ENCODE measurements at regions not wholly inside any gene's neighbourhood (a gene's known extent, or its start where the extent isn't known, plus 50 kb on each side); places are given as distances from the start of the nearest gene placed in this dataset.

- no peak for DNase-seq
Measured at GRCh38 chr14:27123162-27123561, 525.3 kb upstream of the NOVA1 start.

GRCh38 chr14:27127838-27128237 lies 530.0 kb upstream of the NOVA1 start:
- DNase-seq: no peak

DNA sequence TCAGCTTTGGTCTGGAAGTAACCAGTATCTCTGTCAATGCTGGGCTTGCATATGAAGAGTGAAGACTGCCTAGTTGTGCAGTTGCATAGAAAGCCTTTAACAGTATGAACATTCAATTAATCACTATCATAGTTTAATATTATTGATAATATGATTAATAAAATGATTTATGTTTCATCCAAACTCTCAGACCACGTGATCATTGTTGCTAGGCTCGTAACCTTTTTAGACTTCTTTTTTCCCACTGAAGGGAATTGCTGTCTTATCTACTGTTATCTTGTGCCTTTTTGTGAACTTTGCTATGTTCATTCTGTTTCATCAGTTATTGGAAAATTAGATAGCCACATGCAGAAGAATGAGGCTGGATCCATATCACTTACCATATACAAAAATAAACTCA lies 536.4 kb upstream of the NOVA1 start:
- no peak for DNase-seq

DNA sequence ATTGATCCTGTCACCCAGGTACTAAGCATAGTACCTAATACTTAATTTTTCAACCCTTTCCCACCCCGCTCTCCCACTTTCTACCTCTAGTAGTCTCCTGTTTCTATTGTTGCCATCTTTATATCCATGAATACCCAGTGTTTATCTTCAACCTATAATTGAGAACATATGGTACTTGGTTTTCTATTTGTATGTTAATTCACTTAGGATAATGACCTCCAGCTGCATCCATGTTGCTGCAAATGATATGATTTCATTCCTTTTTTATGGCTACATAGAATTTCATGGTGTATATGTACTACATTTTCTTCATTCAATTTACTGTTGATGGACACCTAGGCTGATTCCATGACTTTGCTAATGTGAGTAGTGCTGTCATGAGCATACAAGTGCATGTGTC lies 547.3 kb upstream of the NOVA1 start:
- no peak for DNase-seq

- no peak for DNase-seq
Measured at GRCh38 chr14:27148143-27148542, 550.3 kb upstream of the NOVA1 start.

DNA sequence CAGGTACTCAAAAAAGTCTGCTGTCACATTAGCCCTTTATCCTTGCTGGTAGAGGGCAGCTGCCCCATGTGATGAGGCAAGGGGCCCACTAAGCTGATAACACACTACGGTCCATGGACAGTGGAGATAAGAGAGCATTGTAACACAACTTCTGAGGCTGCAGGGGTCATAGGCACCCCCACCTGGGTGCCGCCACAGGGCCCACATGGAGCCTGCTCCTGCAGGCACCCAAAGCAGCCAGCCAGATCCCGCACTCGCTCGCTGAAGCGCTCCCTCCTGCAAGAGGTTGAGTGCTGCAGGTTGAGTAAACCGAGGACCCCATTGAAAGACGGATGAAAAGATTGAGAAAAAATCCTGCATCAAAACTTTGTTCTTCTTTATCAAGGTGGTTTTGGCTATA lies 566.3 kb upstream of the NOVA1 start:
- no peak for DNase-seq

DNA sequence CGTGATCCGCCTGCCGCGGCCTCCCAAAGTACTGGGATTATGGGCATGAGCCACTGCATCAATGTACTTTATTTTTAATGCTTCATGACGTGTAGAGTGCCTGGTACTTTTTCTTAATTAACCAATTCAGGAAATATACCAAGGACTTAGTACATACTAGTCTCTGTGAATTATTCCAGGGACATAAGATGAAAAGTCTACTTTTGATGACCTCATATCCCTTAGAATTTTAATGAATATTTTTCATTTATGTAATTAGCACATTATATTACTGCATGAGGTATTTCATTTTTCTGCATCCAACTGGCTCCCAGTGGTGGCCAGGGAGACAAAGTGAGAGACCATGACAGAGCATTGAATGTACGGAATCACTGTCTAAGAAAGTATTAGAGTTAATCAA lies 577.7 kb upstream of the NOVA1 start:
- DNase-seq: no peak

- DNase-seq: no peak
Measured at GRCh38 chr14:27181333-27181732, 583.5 kb upstream of the NOVA1 start.

- peak; percentile 87 for DNase-seq
Measured at GRCh38 chr14:27184427-27184826, 586.6 kb upstream of the NOVA1 start.

GRCh38 chr14:27186048-27186447 lies 588.2 kb upstream of the NOVA1 start:
- DNase-seq: no peak

DNA sequence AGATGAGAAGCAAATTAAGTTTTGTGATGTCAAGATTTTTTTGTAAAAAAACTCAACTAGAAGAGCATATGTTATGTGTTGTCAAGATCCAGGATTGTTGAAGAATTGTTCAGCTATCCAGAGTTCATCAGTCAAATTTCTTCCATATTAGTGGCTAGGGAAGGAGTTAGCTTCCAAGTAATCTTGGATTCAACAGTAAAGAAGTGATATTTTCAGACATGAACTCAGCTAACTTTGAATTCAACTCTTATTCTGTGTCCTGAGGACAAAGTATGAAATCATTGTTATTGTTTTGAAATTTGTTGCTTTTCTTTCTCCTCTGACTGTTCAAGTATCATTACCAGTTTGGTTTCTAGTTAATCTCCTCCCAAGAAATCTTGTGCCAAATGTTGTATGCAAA lies 589.3 kb upstream of the NOVA1 start:
- no peak for DNase-seq

DNA sequence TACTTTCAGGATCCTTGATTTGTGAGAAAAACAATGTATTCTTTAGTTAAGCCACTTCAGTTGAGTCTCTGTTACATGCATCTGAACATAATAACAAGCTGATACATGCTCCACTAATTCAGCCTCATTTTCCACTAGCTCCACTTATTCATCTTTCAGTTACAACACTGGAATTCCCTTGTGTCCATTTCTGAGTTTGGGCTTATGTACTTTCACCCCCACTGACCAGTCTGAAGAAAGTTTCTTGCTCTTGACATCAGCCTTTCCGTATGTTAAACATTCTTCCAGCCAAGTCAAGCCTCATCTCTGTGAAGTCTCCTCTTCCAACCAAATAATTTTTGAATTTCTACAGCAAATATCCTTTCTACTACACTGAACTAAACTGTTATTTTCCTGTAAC lies 592.5 kb upstream of the NOVA1 start:
- DNase-seq: no peak

- DNase-seq: no peak
Measured at GRCh38 chr14:27199272-27199671, 601.4 kb upstream of the NOVA1 start.

- DNase-seq: no peak
Measured at GRCh38 chr14:27205036-27205435, 607.2 kb upstream of the NOVA1 start.

- DNase-seq: no peak
Measured at GRCh38 chr14:27211741-27212140, 613.9 kb upstream of the NOVA1 start.

DNA sequence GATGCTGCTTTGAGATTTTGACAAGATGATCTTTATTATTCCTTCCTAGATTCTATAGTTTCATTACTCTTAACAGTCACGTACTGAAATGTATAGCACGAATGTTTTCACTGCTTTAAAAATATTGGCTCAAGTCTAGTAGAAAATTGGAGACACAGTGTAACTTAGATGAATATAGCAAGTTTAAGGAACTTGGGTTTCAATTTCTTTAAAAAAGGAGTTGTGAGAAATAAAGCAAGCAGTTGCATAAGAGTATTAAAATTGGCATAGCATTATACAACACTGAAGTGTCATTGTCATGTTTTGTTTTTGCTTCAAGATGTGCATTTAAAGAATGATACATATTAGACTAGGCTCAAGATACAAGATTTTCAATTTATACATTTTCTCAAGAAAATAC lies 624.8 kb upstream of the NOVA1 start:
- no peak for DNase-seq

DNA sequence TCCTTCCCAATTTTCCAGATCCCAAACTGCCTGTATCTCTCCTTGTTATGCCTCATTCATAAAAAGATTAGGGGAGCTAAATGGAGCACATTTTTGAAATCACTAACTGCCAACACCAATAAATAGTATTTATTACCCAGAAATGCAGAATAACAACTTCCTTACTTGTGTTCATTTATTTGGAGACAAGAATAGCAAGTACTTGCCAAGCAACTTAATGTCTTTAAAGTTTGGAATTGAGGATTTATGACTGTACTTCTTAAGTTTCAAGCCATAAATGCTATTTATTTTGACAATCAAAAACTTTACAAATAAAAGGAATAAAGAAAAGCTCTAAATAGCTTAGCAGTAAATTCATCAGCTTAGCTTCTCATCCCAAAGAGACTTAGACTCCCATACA lies 626.1 kb upstream of the NOVA1 start:
- no peak for DNase-seq

- DNase-seq: peak; percentile 47
Measured at GRCh38 chr14:27228053-27228452, 630.2 kb upstream of the NOVA1 start.

- DNase-seq: no peak
Measured at GRCh38 chr14:27234331-27234730, 636.5 kb upstream of the NOVA1 start.

DNA sequence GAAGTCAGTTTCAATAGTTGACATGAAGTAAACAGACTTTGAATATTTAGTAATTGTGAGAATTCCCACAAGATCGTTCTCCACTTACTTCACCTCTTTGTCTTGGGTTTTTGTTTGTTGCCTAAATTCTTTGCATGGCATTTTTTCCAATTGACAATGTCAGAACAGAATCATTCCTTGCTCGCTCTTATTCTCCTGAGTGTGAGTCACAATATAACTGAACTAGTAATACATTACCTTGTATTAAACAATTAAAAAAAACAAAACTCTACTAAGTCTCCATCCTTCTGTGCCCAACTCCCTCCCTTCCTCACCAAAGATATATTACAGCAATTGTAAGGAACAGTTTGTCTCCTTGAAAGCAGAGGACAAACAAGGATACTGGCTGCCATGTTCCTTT lies 638.8 kb upstream of the NOVA1 start:
- DNase-seq: no peak

GRCh38 chr14:27242874-27243273 lies 645.0 kb upstream of the NOVA1 start:
- peak; percentile 41 for DNase-seq

DNA sequence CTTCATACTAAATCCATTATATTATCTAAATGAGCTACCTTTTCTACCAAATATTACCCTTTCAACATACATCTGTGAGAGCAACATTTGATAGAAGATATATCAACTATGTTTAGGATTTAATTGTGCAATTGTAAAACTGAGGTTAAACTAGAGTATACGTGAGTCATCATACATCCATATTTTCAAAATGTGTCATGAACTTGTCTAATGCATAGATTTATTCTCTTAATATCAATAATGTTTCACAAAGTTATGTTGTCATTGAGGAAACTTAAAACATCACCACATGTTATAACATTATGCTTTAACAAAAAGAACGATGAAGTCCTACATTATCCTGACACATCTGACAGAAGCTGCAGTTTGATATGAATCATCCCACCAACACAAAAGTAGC lies 645.5 kb upstream of the NOVA1 start:
- peak; percentile 64 for DNase-seq

- no peak for DNase-seq
Measured at GRCh38 chr14:27245947-27246346, 648.1 kb upstream of the NOVA1 start.

GRCh38 chr14:27253966-27254365 lies 656.1 kb upstream of the NOVA1 start:
- DNase-seq: no peak

DNA sequence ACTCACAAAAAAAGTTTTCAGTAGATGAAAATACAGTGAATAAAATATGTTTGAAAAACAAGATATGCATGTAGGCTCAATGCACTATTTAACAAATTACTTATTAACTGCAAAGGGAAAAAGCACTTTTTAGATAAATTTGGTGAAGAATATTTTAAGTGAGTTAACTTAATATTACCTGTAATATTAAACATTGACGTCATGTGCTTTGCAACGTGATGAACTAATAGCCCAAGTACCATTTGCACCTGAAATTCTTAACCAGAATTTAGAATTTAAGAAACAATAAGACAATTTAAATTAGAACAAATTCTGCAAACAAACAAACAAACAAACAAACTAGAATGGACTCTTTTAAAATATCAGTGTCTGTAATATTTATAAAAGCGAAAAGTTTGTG lies 659.0 kb upstream of the NOVA1 start:
- DNase-seq: no peak

- no peak for DNase-seq
Measured at GRCh38 chr14:27267876-27268275, 670.0 kb upstream of the NOVA1 start.
